HG03103 (cell line): ENCODE measurements at regions not wholly inside any gene's neighbourhood (a gene's known extent, or its start where the extent isn't known, plus 50 kb on each side); places are given as distances from the start of the nearest gene placed in this dataset.

Source experiments
- ATAC-seq: cut with Tn5 transposase; IDR thresholded peaks from one replicate; pipeline ENCODE4 v1.9.1; 2021; ENCODE audit warnings: low read depth; ENCODE audit not compliant: unreplicated experiment

GRCh38 chr7:37504801-37505200 lies 56.1 kb upstream of the ELMO1 start:
- no peak for ATAC-seq

DNA sequence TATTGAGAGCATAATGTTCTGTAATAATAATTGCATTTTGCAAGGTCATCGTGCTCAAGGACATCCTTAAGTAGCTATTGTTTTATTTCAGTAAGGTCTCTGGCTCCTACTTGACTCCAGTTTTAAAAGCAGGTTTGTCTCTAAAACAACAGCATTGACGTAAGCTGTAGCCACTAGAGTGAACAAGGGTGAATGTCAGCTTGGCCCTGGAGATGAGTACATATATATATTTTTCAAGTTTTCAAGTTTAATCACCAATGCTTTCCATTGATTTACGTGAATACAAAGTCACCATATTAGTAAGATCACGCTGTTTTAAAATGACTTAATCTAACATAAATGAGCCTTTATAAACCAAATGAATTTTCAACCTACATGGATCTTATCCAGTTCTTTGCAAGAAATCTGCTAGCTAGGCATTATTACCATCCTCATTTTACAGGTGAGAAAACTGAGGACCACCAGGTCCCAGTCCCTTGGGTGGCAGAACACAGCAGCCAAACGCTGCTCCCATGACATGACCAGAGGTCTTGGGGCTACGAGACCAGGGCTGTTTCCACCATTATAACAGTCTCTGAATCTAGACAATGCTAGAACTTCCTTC lies 57.2 kb upstream of the ELMO1 start:
- ATAC-seq = no peak

DNA sequence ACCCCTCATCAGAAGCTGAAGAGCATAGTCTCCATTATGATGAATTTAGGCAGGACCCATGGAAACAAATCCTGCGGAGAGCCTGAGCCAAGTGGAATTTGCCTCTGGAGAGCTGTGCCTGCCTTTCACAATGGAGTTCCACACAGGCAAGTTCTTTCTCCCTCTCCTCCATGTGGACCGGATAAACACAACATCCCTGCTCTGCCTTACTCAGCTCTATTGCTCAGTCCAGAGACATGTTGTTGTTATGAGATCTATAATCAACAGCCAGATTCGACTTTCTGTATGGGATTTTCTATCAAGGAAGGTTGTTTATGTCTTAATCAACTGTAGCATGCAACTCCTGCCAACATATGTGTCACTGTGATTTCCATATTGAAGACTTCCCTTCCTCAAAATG lies 59.5 kb upstream of the ELMO1 start:
- no peak for ATAC-seq

DNA sequence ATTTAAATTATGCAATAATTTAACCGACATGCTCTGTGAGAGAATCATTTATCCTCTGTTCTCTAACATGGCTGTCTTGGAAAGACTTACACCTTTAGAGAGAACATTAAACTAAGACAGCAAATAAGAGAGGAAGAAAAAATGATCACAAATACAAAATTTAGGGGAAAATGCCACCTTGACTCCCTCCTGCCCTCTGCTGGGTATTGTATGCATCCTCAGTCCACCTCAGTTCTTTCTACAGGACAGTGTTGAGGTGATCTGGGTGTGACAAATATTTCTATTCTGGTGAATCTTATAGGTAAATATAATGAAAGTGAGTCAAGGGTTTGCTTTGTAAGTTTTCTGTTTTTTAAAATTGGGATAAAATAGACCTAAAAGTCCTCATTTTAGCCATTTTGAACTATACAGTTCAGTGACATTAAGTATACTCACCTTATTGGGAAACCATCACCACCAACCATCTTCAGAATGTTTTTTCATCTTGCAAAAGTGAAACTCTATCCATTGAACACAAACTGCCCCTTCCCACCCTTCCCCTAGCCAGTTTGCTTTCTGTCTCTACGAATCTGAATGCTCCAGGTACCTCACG lies 61.5 kb upstream of the ELMO1 start:
- ATAC-seq = no peak

- ATAC-seq = no peak
Observed at GRCh38 chr7:37511915-37512314, 63.3 kb upstream of the ELMO1 start.

DNA sequence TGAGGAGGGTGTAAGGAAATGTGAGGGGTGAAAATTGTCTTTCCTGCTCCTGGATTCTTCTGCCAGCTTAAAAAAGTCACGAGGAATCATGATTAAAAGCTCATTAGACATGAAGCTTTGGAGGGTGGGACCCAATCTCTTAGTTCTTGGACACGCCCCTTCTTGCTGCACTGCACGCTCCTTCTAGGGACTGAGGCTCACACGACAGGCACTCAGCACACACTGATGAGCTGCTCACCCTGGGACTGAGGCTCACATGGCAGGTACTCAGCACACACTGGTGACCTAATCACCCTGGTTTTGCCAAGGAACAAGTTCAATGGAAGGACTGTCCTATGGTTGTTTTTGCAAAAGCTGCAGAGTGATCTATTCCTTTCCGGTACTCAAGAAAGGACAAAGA lies 65.8 kb upstream of the ELMO1 start:
- no peak for ATAC-seq

GRCh38 chr7:37516664-37517063 lies 68.0 kb upstream of the ELMO1 start:
- ATAC-seq = no peak

GRCh38 chr7:37518266-37518665 lies 69.6 kb upstream of the ELMO1 start:
- no peak for ATAC-seq

- ATAC-seq = no peak
Observed at GRCh38 chr7:37524056-37524455, 75.4 kb upstream of the ELMO1 start.

- no peak for ATAC-seq
Observed at GRCh38 chr7:37524797-37525196, 76.1 kb upstream of the ELMO1 start.

DNA sequence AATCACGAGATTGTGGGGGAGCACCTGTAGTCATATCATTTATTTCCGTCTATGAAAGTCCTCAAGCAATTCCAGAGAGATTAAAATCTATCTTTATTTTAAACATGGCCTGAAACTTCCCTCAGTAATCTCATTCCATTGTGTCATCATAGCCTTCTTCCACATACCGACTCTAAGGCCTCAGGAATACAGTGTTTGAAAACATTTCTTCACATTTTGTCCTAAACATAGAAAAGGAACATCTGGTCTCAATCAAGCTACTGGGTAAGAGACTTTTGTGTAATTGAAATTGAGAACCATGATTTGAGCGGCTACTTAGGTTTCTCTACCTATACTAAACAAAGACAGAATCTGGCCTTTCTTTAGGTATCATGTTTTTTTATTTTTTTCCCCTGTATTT lies 78.0 kb upstream of the ELMO1 start:
- ATAC-seq = no peak

- ATAC-seq = no peak
Observed at GRCh38 chr7:37527109-37527508, 78.4 kb upstream of the ELMO1 start.

GRCh38 chr7:37531225-37531624 lies 82.6 kb upstream of the ELMO1 start:
- no peak for ATAC-seq

GRCh38 chr7:37532636-37533035 lies 84.0 kb upstream of the ELMO1 start:
- ATAC-seq = no peak

DNA sequence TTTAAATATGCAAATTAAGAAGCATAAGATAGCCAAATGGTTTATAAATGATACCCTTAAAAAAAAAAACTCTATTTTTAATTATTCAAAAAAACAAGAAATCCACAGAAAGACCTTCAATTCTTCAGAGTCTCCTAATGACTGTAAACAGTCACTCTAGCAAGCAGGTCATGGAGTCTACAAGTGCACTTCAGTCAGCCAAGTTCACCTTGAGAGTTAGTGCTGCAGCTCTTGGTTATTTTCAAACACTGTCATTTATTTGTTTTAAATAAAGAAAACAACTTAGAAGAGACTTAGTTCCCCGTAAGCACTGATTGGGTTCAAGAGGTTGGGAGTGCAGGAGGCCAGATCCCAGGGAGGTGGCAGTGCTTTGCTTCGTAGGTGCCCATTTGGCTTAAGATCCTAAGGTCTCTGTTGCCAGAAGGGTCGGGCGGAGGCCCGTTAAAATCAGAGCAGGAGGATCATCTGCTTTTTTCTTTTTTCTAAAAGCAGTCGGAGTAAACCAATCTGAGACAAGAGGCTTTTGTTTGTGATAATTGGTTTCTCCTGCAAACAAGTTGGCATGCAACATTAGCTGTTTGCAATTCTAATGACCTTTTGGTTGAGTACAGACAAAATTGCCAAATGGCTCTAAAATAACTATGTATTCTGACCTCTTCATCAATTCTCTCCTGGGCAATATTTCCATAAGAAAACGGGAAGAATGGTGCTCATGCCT lies 86.4 kb upstream of the ELMO1 start:
- no peak for ATAC-seq

GRCh38 chr7:37535841-37536240 lies 87.2 kb upstream of the ELMO1 start:
- no peak for ATAC-seq

- no peak for ATAC-seq
Observed at GRCh38 chr7:37536706-37537105, 88.0 kb upstream of the ELMO1 start.

DNA sequence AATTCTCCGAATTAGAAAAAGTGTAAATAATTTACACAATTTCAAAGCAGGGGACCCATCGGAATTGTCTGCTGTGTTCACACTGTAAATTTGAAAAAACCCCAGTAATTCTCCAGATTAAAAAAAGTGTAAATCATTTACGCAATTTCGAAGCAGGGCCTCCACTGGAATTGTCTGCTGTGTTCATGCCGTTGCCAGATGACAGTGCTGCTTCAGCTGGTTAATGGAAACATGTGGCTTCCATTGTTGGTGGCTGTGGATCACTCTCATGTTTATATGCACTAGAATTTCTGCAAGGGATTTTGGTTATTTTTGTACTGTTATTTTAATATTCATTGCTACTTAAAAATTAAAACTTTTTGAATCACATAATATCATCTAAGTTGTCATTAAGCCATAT lies 88.8 kb upstream of the ELMO1 start:
- no peak for ATAC-seq

DNA sequence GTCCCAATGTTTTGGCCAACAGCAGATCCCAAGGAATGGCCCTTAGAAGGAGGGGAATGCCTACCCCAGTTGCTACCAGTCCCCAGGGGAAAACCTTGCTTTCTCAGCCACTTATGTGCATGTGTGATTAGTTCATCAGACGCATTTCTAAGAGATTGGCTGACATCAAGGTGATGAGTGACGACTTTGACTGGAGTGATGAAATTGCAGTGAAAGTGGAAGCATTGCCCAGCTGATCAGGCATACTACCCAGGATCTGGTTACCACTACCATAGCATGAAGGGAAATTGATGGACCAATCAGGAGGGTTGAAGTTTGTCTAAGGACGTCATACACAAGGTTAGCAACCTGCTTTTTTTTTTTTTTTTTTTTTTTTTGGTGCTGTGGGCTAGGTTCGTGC lies 90.3 kb upstream of the ELMO1 start:
- no peak for ATAC-seq

- no peak for ATAC-seq
Observed at GRCh38 chr7:37540917-37541316, 92.3 kb upstream of the ELMO1 start.

DNA sequence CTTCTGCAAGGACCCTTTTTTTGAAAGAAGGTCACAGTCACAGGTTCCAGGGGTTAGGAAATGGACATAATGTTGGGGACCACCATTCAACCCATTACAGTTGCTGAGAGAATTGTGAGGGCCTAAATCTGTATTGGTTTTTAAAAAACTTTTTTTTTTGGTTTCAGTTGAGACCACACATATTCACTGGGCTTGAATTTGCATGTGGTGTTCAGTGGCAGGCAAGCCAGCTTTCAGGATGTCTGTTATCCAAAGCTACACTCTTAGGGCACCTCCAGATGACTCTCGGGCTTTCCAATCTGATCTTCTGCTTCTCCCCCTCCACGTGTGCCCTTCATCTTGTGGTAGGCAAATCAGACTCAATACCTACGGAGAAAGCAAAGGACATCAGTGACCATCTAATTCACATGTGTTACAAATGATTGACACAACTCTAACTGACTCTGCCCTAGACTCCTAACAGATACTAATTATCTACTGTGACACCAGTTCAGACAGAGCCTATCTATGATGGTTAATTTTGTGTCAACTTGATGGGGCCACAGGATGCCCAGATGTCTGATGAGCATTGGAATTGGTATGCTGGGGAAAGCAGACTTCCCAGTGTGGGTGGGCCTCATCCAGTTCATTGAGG lies 93.3 kb upstream of the ELMO1 start:
- ATAC-seq = peak; percentile 93
